ENCODE measurements at regions not wholly inside any gene's neighbourhood (a gene's known extent, or its start where the extent isn't known, plus 50 kb on each side); places are given as distances from the start of the nearest gene placed in this dataset.

DNA sequence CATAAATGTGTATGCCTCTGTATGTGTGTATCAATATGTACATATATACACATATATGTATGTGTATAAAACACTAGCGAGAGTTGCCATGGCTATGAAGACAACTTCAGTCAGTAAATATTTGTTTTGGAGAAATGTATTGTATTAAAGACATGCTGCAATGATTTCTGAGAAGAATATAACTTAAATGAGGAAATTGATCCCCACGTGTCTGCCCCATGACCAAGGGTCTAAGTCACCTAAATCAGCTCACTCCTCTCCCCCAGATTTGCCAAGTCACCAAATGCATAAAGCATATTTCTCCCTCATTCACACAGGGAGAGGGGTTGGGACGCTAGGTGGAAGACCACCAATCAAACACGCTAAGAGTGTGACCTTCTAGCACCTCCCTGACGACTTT lies 58.3 kb upstream of the LYST start:
- POLR2A ChIA-PET, result no interaction called here

GRCh38 chr1:235923466-235924021 lies 56.8 kb upstream of the LYST start:
- no peak for TF ChIP-seq EZH2 (IDR thresholded peaks at IDR 0.05; ENCODE audit: borderline replicate concordance, insufficient read depth, low read depth, low read length, poor library complexity, severe bottlenecking)
- TF ChIP-seq, protein P1, sequence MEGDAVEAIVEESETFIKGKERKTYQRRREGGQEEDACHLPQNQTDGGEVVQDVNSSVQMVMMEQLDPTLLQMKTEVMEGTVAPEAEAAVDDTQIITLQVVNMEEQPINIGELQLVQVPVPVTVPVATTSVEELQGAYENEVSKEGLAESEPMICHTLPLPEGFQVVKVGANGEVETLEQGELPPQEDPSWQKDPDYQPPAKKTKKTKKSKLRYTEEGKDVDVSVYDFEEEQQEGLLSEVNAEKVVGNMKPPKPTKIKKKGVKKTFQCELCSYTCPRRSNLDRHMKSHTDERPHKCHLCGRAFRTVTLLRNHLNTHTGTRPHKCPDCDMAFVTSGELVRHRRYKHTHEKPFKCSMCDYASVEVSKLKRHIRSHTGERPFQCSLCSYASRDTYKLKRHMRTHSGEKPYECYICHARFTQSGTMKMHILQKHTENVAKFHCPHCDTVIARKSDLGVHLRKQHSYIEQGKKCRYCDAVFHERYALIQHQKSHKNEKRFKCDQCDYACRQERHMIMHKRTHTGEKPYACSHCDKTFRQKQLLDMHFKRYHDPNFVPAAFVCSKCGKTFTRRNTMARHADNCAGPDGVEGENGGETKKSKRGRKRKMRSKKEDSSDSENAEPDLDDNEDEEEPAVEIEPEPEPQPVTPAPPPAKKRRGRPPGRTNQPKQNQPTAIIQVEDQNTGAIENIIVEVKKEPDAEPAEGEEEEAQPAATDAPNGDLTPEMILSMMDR (IDR thresholded peaks at IDR 0.05), result no peak
- peak overlapping the region; percentile 69 for H3K4me3 Mint-ChIP-seq
- intact Hi-C loops (cut with micrococcal nuclease), result loop anchor here (1.0 kb wide), 1 partner anchor 31 kb away; no protein-coding TSS in a partner anchor
- H2AFZ ChIP-seq (ENCODE audit: insufficient read depth, low read depth, low read length, poor library complexity, severe bottlenecking), result no peak overlapping the region
- DNase-seq (peak; percentile 63), ATAC-seq (ENCODE audit: low read depth) (peak; percentile 78)
- no peaks in the 10 kb centered on the region for H4K20me1 ChIP-seq (ENCODE audit: control insufficient read depth, insufficient read depth, low read length, poor library complexity, severe bottlenecking)
- H3K4me1 Mint-ChIP-seq, result peaks cover 51% of the 10 kb centered on the region
- peak overlapping the region; percentile 14 for H3K9ac ChIP-seq (ENCODE audit: low read length)
- ChIA-PET POLR2A (interaction anchor here (0.7 to 1.0 kb wide), 2 partner anchors 13 to 31 kb away, joined by 3 to 4 read pairs; no protein-coding TSS in a partner anchor), CTCF (interaction anchor here (0.8 to 3.8 kb wide), 4 partner anchors 9 to 48 kb away, joined by 3 to 23 read pairs (median 4); no protein-coding TSS in a partner anchor)
- no peaks in the 10 kb centered on the region for H3K9me3 ChIP-seq (ENCODE audit: control extremely low read depth in 1 of 3, control insufficient read depth in 2 of 3, insufficient read depth in 1 of 3, low read length in 2 of 3)
- WGBS (ENCODE audit: insufficient coverage), result 13% methylated on average over 5 of the region's 6 CpGs
- H3K27me3 Mint-ChIP-seq, result no peaks in the 10 kb centered on the region
- peak overlapping the region; percentile 63 for H3K4me2 ChIP-seq (replicated peaks; ENCODE audit: low read depth, low read length, poor library complexity, severe bottlenecking)
- no peaks in the 10 kb centered on the region for H3K36me3 ChIP-seq (replicated peaks in 1 of 2; ENCODE audit: control extremely low read depth in 1 of 2, control insufficient read depth in 1 of 2, extremely low read depth in 1 of 2, insufficient read depth in 2 of 2, low read length in 1 of 2)
- H3K4me1 ChIP-seq (ENCODE audit: control insufficient read depth in 2 of 2, insufficient read depth in 2 of 2, low read length in 2 of 2), result peaks cover 30% of the 10 kb centered on the region in 2 donors
- no peaks in the 10 kb centered on the region for H3K79me2 ChIP-seq (ENCODE audit: control insufficient read depth, insufficient read depth, low read length)
- peak overlapping the region in 2 of 5 experiments; percentile 2 to 17 for H3K4me3 ChIP-seq (ENCODE audit: control extremely low read depth in 1 of 5, extremely low read depth in 1 of 5, insufficient read depth in 1 of 5, low read depth in 2 of 5, low read length in 4 of 5)
- H3K27me3 ChIP-seq (replicated peaks in 1 of 4; ENCODE audit: control extremely low read depth in 1 of 4, control insufficient read depth in 3 of 4, insufficient read depth in 4 of 4, low read length in 3 of 4), result no peaks in the 10 kb centered on the region
- H3K9me3 Mint-ChIP-seq (ENCODE audit: insufficient read depth), result no peaks in the 10 kb centered on the region
- peak overlapping the region; percentile 51 for H3K27ac Mint-ChIP-seq
- H3K27ac ChIP-seq (ENCODE audit: low read length in 2 of 2), result peak overlapping the region; percentile 45 to 61

More for the DNA sequence above, 58.3 kb upstream of the LYST start:
- H3K9ac ChIP-seq (ENCODE audit: low read length), result no peak overlapping the region
- ATAC-seq (ENCODE audit: low read depth), result no peak
- no peak for DNase-seq
- Mint-ChIP-seq H3K27me3 (no peaks in the 10 kb centered on the region), H3K4me1 (peaks cover 54% of the 10 kb centered on the region), H3K9me3 (ENCODE audit: insufficient read depth) (no peaks in the 10 kb centered on the region), H3K27ac (peak overlapping the region; percentile 5), H3K4me3 (no peak overlapping the region)
- H2AFZ ChIP-seq (ENCODE audit: insufficient read depth, low read depth, low read length, poor library complexity, severe bottlenecking), result no peak overlapping the region
- no peak overlapping the region for H3K4me2 ChIP-seq (replicated peaks; ENCODE audit: low read depth, low read length, poor library complexity, severe bottlenecking)
- H3K4me3 ChIP-seq (ENCODE audit: control extremely low read depth in 1 of 5, extremely low read depth in 1 of 5, insufficient read depth in 1 of 5, low read depth in 2 of 5, low read length in 4 of 5), result no peak overlapping the region
- CTCF ChIA-PET, result interaction anchor here (1.0 to 3.8 kb wide), 2 partner anchors 9 to 47 kb away, joined by 4 to 23 read pairs; no protein-coding TSS in a partner anchor
- peaks cover 35 to 41% of the 10 kb centered on the region in 2 donors for H3K4me1 ChIP-seq (ENCODE audit: control insufficient read depth in 2 of 2, insufficient read depth in 2 of 2, low read length in 2 of 2)
- no peaks in the 10 kb centered on the region for H4K20me1 ChIP-seq (ENCODE audit: control insufficient read depth, insufficient read depth, low read length, poor library complexity, severe bottlenecking)
- H3K9me3 ChIP-seq (ENCODE audit: control extremely low read depth in 1 of 3, control insufficient read depth in 2 of 3, insufficient read depth in 1 of 3, low read length in 2 of 3), result no peaks in the 10 kb centered on the region
- H3K36me3 ChIP-seq (replicated peaks in 1 of 2; ENCODE audit: control extremely low read depth in 1 of 2, control insufficient read depth in 1 of 2, extremely low read depth in 1 of 2, insufficient read depth in 2 of 2, low read length in 1 of 2), result no peaks in the 10 kb centered on the region
- H3K27ac ChIP-seq (ENCODE audit: low read length in 2 of 2), result no peak overlapping the region
- intact Hi-C loops (cut with micrococcal nuclease), result no loop called here
- H3K27me3 ChIP-seq (replicated peaks in 1 of 4; ENCODE audit: control extremely low read depth in 1 of 4, control insufficient read depth in 3 of 4, insufficient read depth in 4 of 4, low read length in 3 of 4), result no peaks in the 10 kb centered on the region
- no peak for TF ChIP-seq EZH2 (IDR thresholded peaks at IDR 0.05; ENCODE audit: borderline replicate concordance, insufficient read depth, low read depth, low read length, poor library complexity, severe bottlenecking)
- TF ChIP-seq, protein P1 (IDR thresholded peaks at IDR 0.05), result no peak
- no peaks in the 10 kb centered on the region for H3K79me2 ChIP-seq (ENCODE audit: control insufficient read depth, insufficient read depth, low read length)
- 100% methylated on average over 3 of the region's 5 CpGs for WGBS (ENCODE audit: insufficient coverage)
